ENCODE measurements at regions not wholly inside any gene's neighbourhood (a gene's known extent, or its start where the extent isn't known, plus 50 kb on each side); places are given as distances from the start of the nearest gene placed in this dataset.

- in situ Hi-C loops (cut with HindIII; ENCODE audit: low pct_unique_long_range_greater_than_20kb, low sequenced_read_pairs): no loop called here
- no peak for ATAC-seq
- CTCF ChIA-PET: no interaction called here
These were observed 59.0 kb upstream of the FGGY start for GRCh38 chr1:59237900-59238299.

GRCh38 chr1:59238333-59238934 lies 58.5 kb upstream of the FGGY start:
- ChIA-PET CTCF (no interaction called here), POLR2A (interaction anchor here (0.7 kb wide), 1 partner anchor 312 kb away, joined by 5 read pairs; no protein-coding TSS in a partner anchor)
- H3K4me1 ChIP-seq (ENCODE audit: control insufficient read depth, insufficient read depth, low read length): no peaks in the 10 kb centered on the region
- DNase-seq (ENCODE audit: low read depth, low spot score) (no peak), ATAC-seq (no peak)
- intact Hi-C loops (cut with micrococcal nuclease; ENCODE audit: unreplicated experiment): no loop called here
- no peaks in the 10 kb centered on the region for H3K9me3 ChIP-seq (ENCODE audit: control insufficient read depth, insufficient read depth, low read depth, low read length)
- TF ChIP-seq POLR2AphosphoS5 (IDR thresholded peaks at IDR 0.05; ENCODE audit: low read depth, low read length) (no peak), REST (IDR thresholded peaks at IDR 0.05; ENCODE audit: insufficient read depth in 1 of 2, low read depth in 2 of 2, low read length in 1 of 2) (no peak), CTCF (IDR thresholded peaks at IDR 0.05) (no peak), SIN3A (IDR thresholded peaks at IDR 0.05; ENCODE audit: borderline replicate concordance, insufficient read depth, low read depth, low read length) (no peak), TCF7L2 (IDR thresholded peaks at IDR 0.05; ENCODE audit: low read depth, low read length) (no peak)
- BruUV-seq (replicated peaks): no TSS peak
- no peak overlapping the region for H3K4me3 ChIP-seq (ENCODE audit: low read depth in 2 of 2, low read length in 2 of 2)
- in situ Hi-C loops (cut with HindIII; ENCODE audit: low pct_unique_long_range_greater_than_20kb, low sequenced_read_pairs): no loop called here
- no peaks in the 10 kb centered on the region for H3K36me3 ChIP-seq (ENCODE audit: control insufficient read depth, insufficient read depth, low read length)
- H3K27ac ChIP-seq (ENCODE audit: low read length): no peak overlapping the region
- no peaks in the 10 kb centered on the region for H3K27me3 ChIP-seq (ENCODE audit: control insufficient read depth, insufficient read depth, low read length)

More at GRCh38 chr1:59237900-59238299, 59.0 kb upstream of the FGGY start:
- POLR2A ChIA-PET: interaction anchor here (0.7 kb wide), 1 partner anchor 313 kb away, joined by 5 read pairs; no protein-coding TSS in a partner anchor
- no peaks in the 10 kb centered on the region for H3K36me3 ChIP-seq (ENCODE audit: control insufficient read depth, insufficient read depth, low read length)
- H3K4me3 ChIP-seq (ENCODE audit: low read depth in 2 of 2, low read length in 2 of 2): no peak overlapping the region
- H3K27me3 ChIP-seq (ENCODE audit: control insufficient read depth, insufficient read depth, low read length): no peaks in the 10 kb centered on the region
- no TSS peak for BruUV-seq (replicated peaks)
- H3K4me1 ChIP-seq (ENCODE audit: control insufficient read depth, insufficient read depth, low read length): no peaks in the 10 kb centered on the region
- no peak overlapping the region for H3K27ac ChIP-seq (ENCODE audit: low read length)
- no peak for TF ChIP-seq REST (IDR thresholded peaks at IDR 0.05; ENCODE audit: insufficient read depth in 1 of 2, low read depth in 2 of 2, low read length in 1 of 2)
- no peak for TF ChIP-seq SIN3A (IDR thresholded peaks at IDR 0.05; ENCODE audit: borderline replicate concordance, insufficient read depth, low read depth, low read length)
- TF ChIP-seq CTCF (IDR thresholded peaks at IDR 0.05): no peak
- no peak for TF ChIP-seq POLR2AphosphoS5 (IDR thresholded peaks at IDR 0.05; ENCODE audit: low read depth, low read length)
- no peak for TF ChIP-seq TCF7L2 (IDR thresholded peaks at IDR 0.05; ENCODE audit: low read depth, low read length)
- no peaks in the 10 kb centered on the region for H3K9me3 ChIP-seq (ENCODE audit: control insufficient read depth, insufficient read depth, low read depth, low read length)
- no peak for DNase-seq (ENCODE audit: low read depth, low spot score)
- intact Hi-C loops (cut with micrococcal nuclease; ENCODE audit: unreplicated experiment): no loop called here
